SK-N-MC (cell line): ENCODE measurements at regions not wholly inside any gene's neighbourhood (a gene's known extent, or its start where the extent isn't known, plus 50 kb on each side); places are given as distances from the start of the nearest gene placed in this dataset.

Experiments used
- DNase-seq: peaks from one replicate; pipeline ENCODE4 v3.0.0-alpha.2; 2011; ENCODE audit warnings: low read depth, low spot score
- H3K27ac ChIP-seq: fragments of 200-600 bp; sonication (generic); 2 replicates; pipeline ENCODE4 v1.5.1; 2016; ENCODE audit warnings: mixed run types
- H3K36me3 ChIP-seq: fragments of 200-600 bp; sonication (generic); 2 replicates; pipeline ENCODE4 v1.6.1; 2017; ENCODE audit warnings: antibody characterized with exemption, low read length, mixed read lengths; ENCODE audit not compliant: insufficient read depth
- H3K4me3 ChIP-seq: fragments of 200-600 bp; sonication (generic); 2 replicates; pipeline ENCODE4 v1.5.1; 2016
- H3K9ac ChIP-seq: fragments of 200-600 bp; sonication (generic); 2 replicates; pipeline ENCODE4 v1.8.0; 2017; ENCODE audit warnings: mixed run types, mixed read lengths; ENCODE audit not compliant: insufficient read length
- H3K9me3 ChIP-seq: fragments of 200-600 bp; sonication (generic); 2 replicates; pipeline ENCODE4 v1.6.1; 2017; ENCODE audit warnings: low read depth, mild to moderate bottlenecking, antibody characterized with exemption, low read length, moderate library complexity, mixed read lengths
- EZH2 ChIP-seq: fragments of 200-600 bp; sonication (generic); IDR thresholded peaks from one replicate; pipeline ENCODE4 v1.6.1; 2017; ENCODE audit warnings: antibody characterized with exemption
- FOXP2 ChIP-seq: optimal IDR thresholded peaks from 2 replicates; pipeline ENCODE3; 2011; ENCODE audit warnings: mild to moderate bottlenecking, moderate library complexity; ENCODE audit not compliant: insufficient read depth; ENCODE audit errors: extremely low read length, control extremely low read depth
- POLR2AphosphoS5 ChIP-seq: IDR thresholded peaks from 2 replicates; pipeline ENCODE4 v1.6.1; 2012; ENCODE audit warnings: mild to moderate bottlenecking, low read depth, low read length, borderline replicate concordance

- H3K27ac ChIP-seq, result no peak overlapping the region
- no peak overlapping the region for H3K9ac ChIP-seq
- TF ChIP-seq FOXP2 (no peak), EZH2 (no peak), POLR2AphosphoS5 (no peak)
- DNase-seq, result no peak
- no peaks in the 10 kb centered on the region for H3K9me3 ChIP-seq
- no peak overlapping the region for H3K4me3 ChIP-seq
- no peaks in the 10 kb centered on the region for H3K36me3 ChIP-seq
Measured at GRCh38 chr18:41162191-41162590, 792.8 kb upstream of the PIK3C3 start.

GRCh38 chr18:41155910-41156851 lies 798.9 kb upstream of the PIK3C3 start:
- Histone ChIP-seq H3K27ac (no peak overlapping the region), H3K4me3 (no peak overlapping the region), H3K36me3 (no peaks in the 10 kb centered on the region), H3K9me3 (no peaks in the 10 kb centered on the region), H3K9ac (no peak overlapping the region)
- no peak for TF ChIP-seq POLR2AphosphoS5
- TF ChIP-seq FOXP2, result no peak
- TF ChIP-seq EZH2, result no peak
- no peak for DNase-seq

GRCh38 chr18:41155025-41155424 lies 800.0 kb upstream of the PIK3C3 start:
- no peaks in the 10 kb centered on the region for H3K9me3 ChIP-seq
- no peaks in the 10 kb centered on the region for H3K36me3 ChIP-seq
- no peak overlapping the region for H3K27ac ChIP-seq
- no peak for DNase-seq
- H3K9ac ChIP-seq, result no peak overlapping the region
- no peak overlapping the region for H3K4me3 ChIP-seq
- no peak for TF ChIP-seq EZH2
- TF ChIP-seq FOXP2, result no peak

DNA sequence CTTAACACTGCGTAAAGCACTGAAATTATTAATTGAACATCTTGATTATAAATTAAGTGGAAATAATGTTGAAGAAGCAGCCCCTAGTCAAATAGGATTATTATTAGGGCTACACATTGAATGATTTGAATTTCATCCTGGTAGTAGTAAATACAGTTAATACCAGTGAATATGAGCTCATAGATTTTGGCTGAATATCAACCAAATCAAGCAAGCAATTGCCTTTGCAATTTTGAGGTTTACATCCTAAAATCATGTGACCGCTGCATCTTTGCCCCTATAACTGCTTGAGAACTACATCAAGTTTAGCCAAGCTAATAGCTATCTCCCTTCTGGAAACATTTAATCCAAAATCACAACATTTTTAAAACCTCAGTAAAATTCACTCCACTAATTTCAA lies 801.2 kb upstream of the PIK3C3 start:
- Histone ChIP-seq H3K4me3 (no peak overlapping the region), H3K9me3 (no peaks in the 10 kb centered on the region), H3K9ac (no peak overlapping the region), H3K27ac (no peak overlapping the region), H3K36me3 (no peaks in the 10 kb centered on the region)
- no peak for TF ChIP-seq FOXP2
- no peak for TF ChIP-seq POLR2AphosphoS5
- no peak for TF ChIP-seq EZH2
- no peak for DNase-seq

DNA sequence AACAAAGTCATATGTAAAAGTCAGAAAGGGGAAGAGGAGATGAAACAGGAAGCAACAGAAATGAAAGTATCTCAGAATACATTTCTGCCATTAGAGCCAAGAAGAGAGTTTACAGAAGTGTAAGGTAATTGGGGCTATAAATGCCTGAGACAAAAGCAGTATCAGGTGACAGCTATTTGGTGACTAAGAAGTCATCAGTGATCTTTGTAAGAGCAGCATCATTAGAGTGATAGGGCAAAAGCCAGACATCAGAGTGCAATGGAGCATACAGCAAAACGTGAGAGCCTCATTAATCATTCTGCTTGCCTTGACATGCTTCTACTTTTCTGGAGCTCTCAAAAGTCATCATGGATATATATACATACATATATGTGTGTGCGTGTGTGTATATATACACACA lies 804.7 kb upstream of the PIK3C3 start:
- DNase-seq, result no peak
- no peak overlapping the region for H3K9ac ChIP-seq
- TF ChIP-seq POLR2AphosphoS5 (no peak), EZH2 (no peak), FOXP2 (no peak)
- no peaks in the 10 kb centered on the region for H3K9me3 ChIP-seq
- no peak overlapping the region for H3K27ac ChIP-seq
- H3K36me3 ChIP-seq, result no peaks in the 10 kb centered on the region
- H3K4me3 ChIP-seq, result no peak overlapping the region

- Histone ChIP-seq H3K36me3 (no peaks in the 10 kb centered on the region), H3K9ac (no peak overlapping the region), H3K4me3 (no peak overlapping the region), H3K9me3 (no peaks in the 10 kb centered on the region), H3K27ac (no peak overlapping the region)
- DNase-seq, result no peak
- TF ChIP-seq EZH2 (no peak), POLR2AphosphoS5 (no peak), FOXP2 (no peak)
Measured at GRCh38 chr18:41146301-41146700, 808.7 kb upstream of the PIK3C3 start.

GRCh38 chr18:41145516-41145915 lies 809.5 kb upstream of the PIK3C3 start:
- no peak overlapping the region for H3K4me3 ChIP-seq
- no peaks in the 10 kb centered on the region for H3K9me3 ChIP-seq
- H3K36me3 ChIP-seq, result no peaks in the 10 kb centered on the region
- TF ChIP-seq EZH2 (no peak), POLR2AphosphoS5 (no peak), FOXP2 (no peak)
- DNase-seq, result no peak
- H3K9ac ChIP-seq, result no peak overlapping the region
- no peak overlapping the region for H3K27ac ChIP-seq

DNA sequence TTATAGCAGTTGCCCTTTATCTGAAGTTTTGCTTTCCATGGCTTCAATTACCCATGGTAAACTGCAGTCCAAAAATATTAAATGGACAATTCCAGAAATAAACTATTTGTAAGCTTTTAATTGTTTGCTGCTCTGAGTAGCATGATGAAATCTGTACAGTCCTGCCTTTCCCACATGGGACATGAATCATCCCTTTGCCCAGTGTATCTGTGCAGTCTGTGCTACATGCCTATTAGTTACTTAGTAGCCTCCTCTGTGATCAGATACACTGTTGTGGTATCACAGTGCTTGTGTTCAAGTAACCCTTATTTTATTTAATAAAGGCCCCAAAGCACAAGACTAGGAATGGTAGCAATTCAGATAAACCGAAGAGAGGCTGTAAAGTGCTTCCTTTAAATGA lies 810.6 kb upstream of the PIK3C3 start:
- Histone ChIP-seq H3K9me3 (no peaks in the 10 kb centered on the region), H3K27ac (no peak overlapping the region), H3K4me3 (no peak overlapping the region), H3K9ac (no peak overlapping the region), H3K36me3 (no peaks in the 10 kb centered on the region)
- TF ChIP-seq FOXP2 (no peak), POLR2AphosphoS5 (no peak), EZH2 (no peak)
- no peak for DNase-seq
